KMS-11 (cell line): ENCODE measurements at regions not wholly inside any gene's neighbourhood (a gene's known extent, or its start where the extent isn't known, plus 50 kb on each side); places are given as distances from the start of the nearest gene placed in this dataset.

Experiments used
- H2AFZ ChIP-seq: fragments of 200-600 bp; sonication (generic); 2 replicates; pipeline ENCODE4 v1.6.1; 2016; ENCODE audit warnings: antibody characterized with exemption, mixed run types, low read depth
- H3K27ac ChIP-seq: fragments of 200-600 bp; sonication (generic); 2 replicates; pipeline ENCODE4 v1.6.1; 2016; ENCODE audit warnings: mild to moderate bottlenecking, mixed run types
- H3K27me3 ChIP-seq: fragments of 200-600 bp; sonication (generic); 2 replicates; pipeline ENCODE4 v1.6.1; 2017; ENCODE audit warnings: mild to moderate bottlenecking, low read depth, mixed run types, moderate library complexity; ENCODE audit not compliant: insufficient read depth
- H3K36me3 ChIP-seq: fragments of 200-600 bp; sonication (generic); 2 replicates; pipeline ENCODE4 v1.6.1; 2017; ENCODE audit warnings: mild to moderate bottlenecking, mixed run types; ENCODE audit not compliant: insufficient read depth
- H3K4me1 ChIP-seq: fragments of 200-600 bp; sonication (generic); 2 replicates; pipeline ENCODE4 v1.6.1; 2016; ENCODE audit warnings: mild to moderate bottlenecking, low read depth, mixed run types; ENCODE audit not compliant: poor library complexity, severe bottlenecking
- H3K4me2 ChIP-seq: fragments of 200-600 bp; sonication (generic); 2 replicates; pipeline ENCODE4 v1.7.0; 2016; ENCODE audit warnings: mild to moderate bottlenecking, mixed run types
- H3K4me3 ChIP-seq: fragments of 200-600 bp; sonication (generic); IDR thresholded peaks from 2 replicates; pipeline ENCODE4 v1.6.1; 2017; ENCODE audit warnings: low read depth, low read length, mixed read lengths; ENCODE audit not compliant: insufficient read depth
- H3K79me2 ChIP-seq: fragments of 200-600 bp; sonication (generic); 2 replicates; pipeline ENCODE4 v1.6.1; 2016; ENCODE audit warnings: low read depth, mixed run types; ENCODE audit not compliant: insufficient read depth
- H3K9ac ChIP-seq: fragments of 200-600 bp; sonication (generic); 2 replicates; pipeline ENCODE4 v1.6.1; 2016; ENCODE audit warnings: mild to moderate bottlenecking, mixed run types
- H4K20me1 ChIP-seq: fragments of 200-600 bp; sonication (generic); 2 replicates; pipeline ENCODE4 v1.6.1; 2016; ENCODE audit warnings: mild to moderate bottlenecking, mixed run types; ENCODE audit not compliant: insufficient read depth
- CTCF ChIP-seq: fragments of 200-600 bp; sonication (generic); conservative IDR thresholded peaks from 2 replicates; pipeline ENCODE4 v1.6.1; 2017; ENCODE audit warnings: low read depth, mild to moderate bottlenecking, antibody characterized with exemption, low read length, moderate library complexity, mixed read lengths

GRCh38 chr14:97486601-97487120, 689.5 kb downstream of the VRK1 start:
- no peak overlapping the region for H3K4me3 ChIP-seq
- no peak overlapping the region for H3K27ac ChIP-seq
- H2AFZ ChIP-seq = no peak overlapping the region
- H3K9ac ChIP-seq = no peak overlapping the region
- no peak for TF ChIP-seq CTCF
- H3K79me2 ChIP-seq = no peaks in the 10 kb centered on the region
- H3K4me1 ChIP-seq = no peaks in the 10 kb centered on the region
- no peaks in the 10 kb centered on the region for H4K20me1 ChIP-seq
- no peaks in the 10 kb centered on the region for H3K27me3 ChIP-seq
- H3K4me2 ChIP-seq = no peak overlapping the region
- no peaks in the 10 kb centered on the region for H3K36me3 ChIP-seq

GRCh38 chr14:97489750-97490149, 692.6 kb downstream of the VRK1 start:
- H3K4me2 ChIP-seq = no peak overlapping the region
- H3K4me3 ChIP-seq = no peak overlapping the region
- H3K9ac ChIP-seq = no peak overlapping the region
- H4K20me1 ChIP-seq = no peaks in the 10 kb centered on the region
- no peak overlapping the region for H3K27ac ChIP-seq
- TF ChIP-seq CTCF = no peak
- no peaks in the 10 kb centered on the region for H3K36me3 ChIP-seq
- H2AFZ ChIP-seq = no peak overlapping the region
- H3K4me1 ChIP-seq = no peaks in the 10 kb centered on the region
- no peaks in the 10 kb centered on the region for H3K79me2 ChIP-seq
- no peaks in the 10 kb centered on the region for H3K27me3 ChIP-seq

GRCh38 chr14:97490521-97491070, 693.4 kb downstream of the VRK1 start:
- H3K4me2 ChIP-seq = no peak overlapping the region
- no peaks in the 10 kb centered on the region for H3K79me2 ChIP-seq
- no peaks in the 10 kb centered on the region for H4K20me1 ChIP-seq
- H3K36me3 ChIP-seq = no peaks in the 10 kb centered on the region
- no peak overlapping the region for H3K4me3 ChIP-seq
- TF ChIP-seq CTCF = no peak
- H3K27ac ChIP-seq = no peak overlapping the region
- H3K4me1 ChIP-seq = no peaks in the 10 kb centered on the region
- no peak overlapping the region for H2AFZ ChIP-seq
- H3K27me3 ChIP-seq = no peaks in the 10 kb centered on the region
- no peak overlapping the region for H3K9ac ChIP-seq

GRCh38 chr14:97491697-97492096, 694.5 kb downstream of the VRK1 start:
- no peak for TF ChIP-seq CTCF
- Histone ChIP-seq H3K4me1 (no peaks in the 10 kb centered on the region), H3K27ac (no peak overlapping the region), H3K9ac (no peak overlapping the region), H3K4me3 (no peak overlapping the region), H3K27me3 (no peaks in the 10 kb centered on the region), H3K79me2 (no peaks in the 10 kb centered on the region), H3K4me2 (no peak overlapping the region), H3K36me3 (no peaks in the 10 kb centered on the region), H2AFZ (no peak overlapping the region), H4K20me1 (no peaks in the 10 kb centered on the region)
